Loucy (cell line): ENCODE measurements at regions not wholly inside any gene's neighbourhood (a gene's known extent, or its start where the extent isn't known, plus 50 kb on each side); places are given as distances from the start of the nearest gene placed in this dataset.

Source experiments
- EZH2phosphoT487 ChIP-seq: fragments of 200-600 bp; IDR thresholded peaks from 2 replicates; pipeline ENCODE4 v1.6.1; 2018; ENCODE audit warnings: antibody characterized with exemption, mild to moderate bottlenecking, moderate library complexity, borderline replicate concordance
- TF ChIP-seq, protein P1 (sequence below): fragments of 200-600 bp; sonication (generic); conservative IDR thresholded peaks from 2 replicates; pipeline ENCODE4 v1.5.1; 2014; ENCODE audit warnings: mild to moderate bottlenecking, antibody characterized with exemption, low read length

DNA sequence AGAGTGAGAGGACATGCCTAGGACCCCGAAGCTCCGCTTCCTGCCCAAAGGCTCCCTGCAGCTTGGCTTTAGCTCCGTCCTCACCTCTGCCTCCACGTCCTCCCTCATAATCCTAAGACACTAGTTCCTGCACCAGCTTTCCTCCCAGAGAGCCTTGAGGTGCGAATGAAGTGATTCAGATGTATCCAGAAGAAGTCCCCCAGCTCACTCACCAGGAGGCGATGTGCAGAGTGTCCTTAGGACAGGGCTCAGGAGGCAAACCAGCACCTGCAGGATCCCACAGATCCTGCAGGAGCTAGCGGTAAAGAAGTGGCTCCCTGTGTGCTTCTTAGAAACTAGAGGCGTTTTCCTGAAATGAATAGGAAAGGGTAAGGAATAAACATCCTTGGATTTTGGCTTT is 109.7 kb downstream of the HSPH1 start:
- TF ChIP-seq, protein P1, sequence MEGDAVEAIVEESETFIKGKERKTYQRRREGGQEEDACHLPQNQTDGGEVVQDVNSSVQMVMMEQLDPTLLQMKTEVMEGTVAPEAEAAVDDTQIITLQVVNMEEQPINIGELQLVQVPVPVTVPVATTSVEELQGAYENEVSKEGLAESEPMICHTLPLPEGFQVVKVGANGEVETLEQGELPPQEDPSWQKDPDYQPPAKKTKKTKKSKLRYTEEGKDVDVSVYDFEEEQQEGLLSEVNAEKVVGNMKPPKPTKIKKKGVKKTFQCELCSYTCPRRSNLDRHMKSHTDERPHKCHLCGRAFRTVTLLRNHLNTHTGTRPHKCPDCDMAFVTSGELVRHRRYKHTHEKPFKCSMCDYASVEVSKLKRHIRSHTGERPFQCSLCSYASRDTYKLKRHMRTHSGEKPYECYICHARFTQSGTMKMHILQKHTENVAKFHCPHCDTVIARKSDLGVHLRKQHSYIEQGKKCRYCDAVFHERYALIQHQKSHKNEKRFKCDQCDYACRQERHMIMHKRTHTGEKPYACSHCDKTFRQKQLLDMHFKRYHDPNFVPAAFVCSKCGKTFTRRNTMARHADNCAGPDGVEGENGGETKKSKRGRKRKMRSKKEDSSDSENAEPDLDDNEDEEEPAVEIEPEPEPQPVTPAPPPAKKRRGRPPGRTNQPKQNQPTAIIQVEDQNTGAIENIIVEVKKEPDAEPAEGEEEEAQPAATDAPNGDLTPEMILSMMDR = peak; percentile 32; the same call in 1 of the 2 replicates
- TF ChIP-seq EZH2phosphoT487 = no peak
